Skeletal muscle satellite cell (primary cell): ENCODE measurements at regions not wholly inside any gene's neighbourhood (a gene's known extent, or its start where the extent isn't known, plus 50 kb on each side); places are given as distances from the start of the nearest gene placed in this dataset.

Experiments used
- H3K27me3 ChIP-seq: 2 replicates; pipeline ENCODE4 v1.7.0; 2013; ENCODE audit warnings: low read length; ENCODE audit not compliant: control insufficient read depth, insufficient read depth
- H3K36me3 ChIP-seq: 2 replicates; pipeline ENCODE4 v1.7.0; 2013; ENCODE audit warnings: mild to moderate bottlenecking, control low read depth, low read length; ENCODE audit not compliant: insufficient read depth
- H3K4me1 ChIP-seq: 2 replicates; pipeline ENCODE4 v1.7.0; 2013; ENCODE audit warnings: low read length; ENCODE audit not compliant: control insufficient read depth, insufficient read depth
- H3K4me2 ChIP-seq: 2 replicates; pipeline ENCODE4 v1.7.0; 2013; ENCODE audit warnings: mild to moderate bottlenecking, low read length
- H3K4me3 ChIP-seq: 2 replicates; pipeline ENCODE4 v1.7.0; 2013; ENCODE audit warnings: low read length
- H3K9ac ChIP-seq: 2 replicates; pipeline ENCODE4 v1.7.0; 2013; ENCODE audit warnings: mild to moderate bottlenecking, low read depth, low read length, moderate library complexity
- H3K9me3 ChIP-seq: replicated peaks from 2 replicates; pipeline ENCODE4 v1.7.0; 2013; ENCODE audit warnings: mild to moderate bottlenecking, control low read depth, low read length

GRCh38 chr6:166026586-166027126 is 141.0 kb downstream of the TBXT start:
- H3K9me3 ChIP-seq: no peaks in the 10 kb centered on the region
- no peak overlapping the region for H3K4me3 ChIP-seq
- no peaks in the 10 kb centered on the region for H3K27me3 ChIP-seq
- peaks cover 48% of the 10 kb centered on the region for H3K4me1 ChIP-seq
- H3K4me2 ChIP-seq: no peak overlapping the region
- H3K9ac ChIP-seq: peak overlapping the region; percentile 13
- no peaks in the 10 kb centered on the region for H3K36me3 ChIP-seq

GRCh38 chr6:166025149-166025898 is 142.3 kb downstream of the TBXT start:
- Histone ChIP-seq H3K9me3 (no peaks in the 10 kb centered on the region), H3K4me3 (peak overlapping the region; percentile 37), H3K27me3 (no peaks in the 10 kb centered on the region), H3K36me3 (no peaks in the 10 kb centered on the region), H3K9ac (peak overlapping the region; percentile 75), H3K4me1 (peaks cover 48% of the 10 kb centered on the region), H3K4me2 (peak overlapping the region; percentile 54)

- H3K36me3 ChIP-seq: no peaks in the 10 kb centered on the region
- H3K9me3 ChIP-seq: no peaks in the 10 kb centered on the region
- no peak overlapping the region for H3K4me3 ChIP-seq
- peak overlapping the region; percentile 40 for H3K9ac ChIP-seq
- no peak overlapping the region for H3K4me2 ChIP-seq
- H3K4me1 ChIP-seq: peaks cover 44% of the 10 kb centered on the region
- no peaks in the 10 kb centered on the region for H3K27me3 ChIP-seq
These were observed 143.4 kb downstream of the TBXT start for GRCh38 chr6:166024252-166024651.

GRCh38 chr6:166023273-166023989 is 144.2 kb downstream of the TBXT start:
- H3K27me3 ChIP-seq: no peaks in the 10 kb centered on the region
- H3K4me1 ChIP-seq: peaks cover 37% of the 10 kb centered on the region
- H3K36me3 ChIP-seq: no peaks in the 10 kb centered on the region
- H3K4me2 ChIP-seq: no peak overlapping the region
- H3K4me3 ChIP-seq: no peak overlapping the region
- H3K9ac ChIP-seq: no peak overlapping the region
- H3K9me3 ChIP-seq: no peaks in the 10 kb centered on the region

- Histone ChIP-seq H3K36me3 (no peaks in the 10 kb centered on the region), H3K4me3 (no peak overlapping the region), H3K27me3 (no peaks in the 10 kb centered on the region), H3K4me1 (peaks cover 20% of the 10 kb centered on the region), H3K9ac (no peak overlapping the region), H3K4me2 (no peak overlapping the region), H3K9me3 (peaks cover 5% of the 10 kb centered on the region)
These were observed 146.2 kb downstream of the TBXT start for GRCh38 chr6:166021429-166021828.

GRCh38 chr6:166019214-166019613 is 148.4 kb downstream of the TBXT start:
- no peak overlapping the region for H3K9ac ChIP-seq
- no peak overlapping the region for H3K4me3 ChIP-seq
- peaks cover 5% of the 10 kb centered on the region for H3K9me3 ChIP-seq
- H3K27me3 ChIP-seq: no peaks in the 10 kb centered on the region
- no peak overlapping the region for H3K4me2 ChIP-seq
- no peaks in the 10 kb centered on the region for H3K4me1 ChIP-seq
- H3K36me3 ChIP-seq: no peaks in the 10 kb centered on the region

GRCh38 chr6:166017032-166017635 is 150.5 kb downstream of the TBXT start:
- Histone ChIP-seq H3K9me3 (peaks cover 5% of the 10 kb centered on the region), H3K4me1 (no peaks in the 10 kb centered on the region), H3K36me3 (no peaks in the 10 kb centered on the region), H3K27me3 (no peaks in the 10 kb centered on the region), H3K9ac (no peak overlapping the region), H3K4me2 (no peak overlapping the region), H3K4me3 (no peak overlapping the region)

GRCh38 chr6:166014966-166015365 is 152.7 kb downstream of the TBXT start:
- Histone ChIP-seq H3K36me3 (no peaks in the 10 kb centered on the region), H3K4me1 (no peaks in the 10 kb centered on the region), H3K4me3 (no peak overlapping the region), H3K9me3 (peaks cover 5% of the 10 kb centered on the region), H3K27me3 (no peaks in the 10 kb centered on the region), H3K9ac (no peak overlapping the region), H3K4me2 (no peak overlapping the region)

- no peaks in the 10 kb centered on the region for H3K9me3 ChIP-seq
- H3K4me2 ChIP-seq: no peak overlapping the region
- H3K9ac ChIP-seq: no peak overlapping the region
- peaks cover 35% of the 10 kb centered on the region for H3K4me1 ChIP-seq
- H3K27me3 ChIP-seq: no peaks in the 10 kb centered on the region
- no peak overlapping the region for H3K4me3 ChIP-seq
- H3K36me3 ChIP-seq: no peaks in the 10 kb centered on the region
These were observed 157.3 kb downstream of the TBXT start for GRCh38 chr6:166010136-166010960.

- H3K27me3 ChIP-seq: no peaks in the 10 kb centered on the region
- peak overlapping the region; percentile 77 for H3K4me3 ChIP-seq
- H3K4me2 ChIP-seq: peak overlapping the region; percentile 89
These were observed 158.1 kb downstream of the TBXT start for GRCh38 chr6:166009385-166010031.

More at GRCh38 chr6:166009385-166010031, 158.1 kb downstream of the TBXT start:
- Histone ChIP-seq H3K36me3 (no peaks in the 10 kb centered on the region), H3K9ac (peak overlapping the region; percentile 71), H3K9me3 (no peaks in the 10 kb centered on the region), H3K4me1 (peaks cover 37% of the 10 kb centered on the region)
